ENCODE measurements at regions not wholly inside any gene's neighbourhood (a gene's known extent, or its start where the extent isn't known, plus 50 kb on each side); places are given as distances from the start of the nearest gene placed in this dataset.

GRCh38 chr1:5473268-5473667 is 519.0 kb downstream of the NPHP4 start:
- TF ChIP-seq CTCF (conservative IDR thresholded peaks at IDR 0.05; ENCODE audit: low read depth, low read length): no peak
- no peak for DNase-seq (ENCODE audit: low read depth)
- no peak overlapping the region for H3K4me3 ChIP-seq (ENCODE audit: low read depth, low read length)

GRCh38 chr1:5466487-5466886 is 525.7 kb downstream of the NPHP4 start:
- DNase-seq (ENCODE audit: low read depth): no peak
- no peak for TF ChIP-seq CTCF (conservative IDR thresholded peaks at IDR 0.05; ENCODE audit: low read depth, low read length)

DNA sequence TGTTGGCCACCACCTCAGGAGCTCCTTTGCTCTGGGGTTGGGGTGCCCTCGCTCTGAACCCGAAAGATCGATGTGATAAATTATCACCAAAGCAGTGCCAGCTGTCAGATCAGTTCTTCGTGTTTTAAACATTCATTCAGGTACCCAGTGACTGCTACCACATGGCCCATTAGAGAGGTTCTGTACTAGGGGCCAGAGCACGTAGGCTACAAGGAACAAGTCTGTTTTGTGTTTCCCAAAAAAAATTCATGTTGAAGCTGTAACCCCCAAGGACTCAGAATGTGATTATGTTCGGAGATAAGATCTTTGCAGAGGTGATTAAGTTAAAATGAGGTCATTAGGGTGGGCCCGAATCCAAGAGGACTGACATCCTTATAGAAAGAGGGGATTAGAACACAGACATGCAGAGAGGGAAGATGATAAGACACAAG is 526.9 kb downstream of the NPHP4 start:
- no peak overlapping the region for H3K4me3 ChIP-seq (ENCODE audit: low read depth, low read length)
- no peak for DNase-seq (ENCODE audit: low read depth)
- no peak for TF ChIP-seq CTCF (conservative IDR thresholded peaks at IDR 0.05; ENCODE audit: low read depth, low read length)

More at GRCh38 chr1:5466487-5466886, 525.7 kb downstream of the NPHP4 start:
- no peak overlapping the region for H3K4me3 ChIP-seq (ENCODE audit: low read depth, low read length)

DNA sequence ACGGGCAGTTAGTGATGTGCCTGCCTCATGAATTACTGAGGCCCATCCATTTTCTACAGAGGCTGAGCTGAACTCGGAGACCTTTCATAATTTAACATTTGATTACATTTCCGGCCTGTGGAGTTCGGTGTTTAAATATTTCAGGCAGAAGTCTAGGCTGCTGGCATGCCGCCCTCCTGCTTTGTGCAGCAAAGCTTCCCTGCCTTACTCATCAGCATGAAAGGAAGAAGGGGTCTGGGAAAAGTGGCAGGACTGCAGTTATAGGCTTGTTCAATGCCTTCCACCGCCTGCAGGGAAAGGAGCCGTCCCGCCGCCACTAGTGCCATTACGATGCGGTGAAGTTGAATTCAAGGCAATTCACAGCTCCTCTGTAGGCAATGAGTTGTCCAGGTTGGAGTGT is 527.9 kb downstream of the NPHP4 start:
- H3K4me3 ChIP-seq (ENCODE audit: low read depth, low read length): no peak overlapping the region
- TF ChIP-seq CTCF (conservative IDR thresholded peaks at IDR 0.05; ENCODE audit: low read depth, low read length): no peak
- no peak for DNase-seq (ENCODE audit: low read depth)

DNA sequence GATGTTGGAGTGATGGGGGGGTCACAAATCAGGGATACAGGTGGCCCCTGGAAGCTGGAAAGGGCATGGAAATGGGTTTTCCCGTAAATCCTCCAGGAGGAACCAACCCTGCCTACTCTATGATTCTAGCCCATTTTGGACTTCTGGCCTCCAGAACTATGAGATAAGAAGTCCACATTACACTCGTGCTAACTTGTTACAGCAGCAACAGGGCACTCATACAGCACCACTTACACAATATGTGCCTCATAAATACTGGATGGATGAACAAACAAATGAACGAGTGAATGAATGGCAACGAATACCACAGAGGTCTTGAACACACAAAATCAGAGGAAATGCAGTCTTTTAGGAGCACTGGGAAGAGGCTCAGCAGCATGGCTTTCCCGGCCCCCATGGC is 531.3 kb downstream of the NPHP4 start:
- no peak for DNase-seq (ENCODE audit: low read depth)
- H3K4me3 ChIP-seq (ENCODE audit: low read depth, low read length): no peak overlapping the region
- TF ChIP-seq CTCF (conservative IDR thresholded peaks at IDR 0.05; ENCODE audit: low read depth, low read length): no peak

GRCh38 chr1:5459839-5460610 is 532.2 kb downstream of the NPHP4 start:
- no peak for DNase-seq (ENCODE audit: low read depth)
- H3K4me3 ChIP-seq (ENCODE audit: low read depth, low read length): no peak overlapping the region
- no peak for TF ChIP-seq CTCF (conservative IDR thresholded peaks at IDR 0.05; ENCODE audit: low read depth, low read length)

GRCh38 chr1:5458248-5458647 is 534.0 kb downstream of the NPHP4 start:
- TF ChIP-seq CTCF (conservative IDR thresholded peaks at IDR 0.05; ENCODE audit: low read depth, low read length): no peak
- no peak for DNase-seq (ENCODE audit: low read depth)
- no peak overlapping the region for H3K4me3 ChIP-seq (ENCODE audit: low read depth, low read length)

Measured in epithelial cell of proximal tubule (primary cell).